ENCODE measurements at regions not wholly inside any gene's neighbourhood (a gene's known extent, or its start where the extent isn't known, plus 50 kb on each side); places are given as distances from the start of the nearest gene placed in this dataset.

GRCh38 chr13:85586422-85586831, 212.8 kb downstream of the SLITRK6 start:
- H3K27me3 ChIP-seq (ENCODE audit: low read depth): no peaks in the 10 kb centered on the region

GRCh38 chr13:85582890-85583289, 216.3 kb downstream of the SLITRK6 start:
- Histone ChIP-seq H3K4me3 (no peak overlapping the region), H3K4me1 (no peaks in the 10 kb centered on the region), H3K36me3 (no peaks in the 10 kb centered on the region), H3K9me3 (no peaks in the 10 kb centered on the region), H3K27ac (no peak overlapping the region), H3K27me3 (ENCODE audit: low read depth) (no peaks in the 10 kb centered on the region)
- intact Hi-C loops (cut with DNase I): no loop called here
- DNase-seq (no peak), ATAC-seq (no peak)
- no peak for TF ChIP-seq CTCF (IDR thresholded peaks at IDR 0.05)

More at GRCh38 chr13:85586422-85586831, 212.8 kb downstream of the SLITRK6 start:
- DNase-seq: no peak
- H3K4me3 ChIP-seq: no peak overlapping the region
- ATAC-seq: no peak
- H3K27ac ChIP-seq: no peak overlapping the region
- TF ChIP-seq CTCF (IDR thresholded peaks at IDR 0.05): no peak
- H3K4me1 ChIP-seq: no peaks in the 10 kb centered on the region
- no peaks in the 10 kb centered on the region for H3K36me3 ChIP-seq
- H3K9me3 ChIP-seq: no peaks in the 10 kb centered on the region
- intact Hi-C loops (cut with DNase I): no loop called here

DNA sequence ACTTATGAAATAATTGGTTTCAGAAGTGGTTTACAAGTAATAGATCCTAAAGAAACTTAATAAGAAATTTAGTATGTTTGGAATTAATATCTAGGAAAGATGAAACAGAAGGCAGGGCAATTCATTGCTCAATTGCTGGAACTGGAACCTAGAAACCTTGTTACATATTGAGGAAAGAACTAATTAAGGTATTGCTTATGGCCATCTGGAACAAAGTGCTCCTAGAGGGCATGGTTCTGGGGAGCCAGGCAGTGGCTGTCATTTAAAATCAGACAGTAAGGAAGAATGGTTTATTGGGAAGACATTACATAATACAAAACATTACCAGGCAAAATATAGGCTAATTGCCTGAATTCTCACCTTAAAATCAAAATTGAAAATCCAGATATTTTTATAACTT, 224.1 kb downstream of the SLITRK6 start:
- Histone ChIP-seq H3K9me3 (no peaks in the 10 kb centered on the region), H3K4me1 (no peaks in the 10 kb centered on the region), H3K36me3 (no peaks in the 10 kb centered on the region), H3K27me3 (ENCODE audit: low read depth) (no peaks in the 10 kb centered on the region), H3K4me3 (no peak overlapping the region), H3K27ac (no peak overlapping the region)
- intact Hi-C loops (cut with DNase I): no loop called here
- ATAC-seq: no peak
- TF ChIP-seq CTCF (IDR thresholded peaks at IDR 0.05): no peak
- DNase-seq: no peak

DNA sequence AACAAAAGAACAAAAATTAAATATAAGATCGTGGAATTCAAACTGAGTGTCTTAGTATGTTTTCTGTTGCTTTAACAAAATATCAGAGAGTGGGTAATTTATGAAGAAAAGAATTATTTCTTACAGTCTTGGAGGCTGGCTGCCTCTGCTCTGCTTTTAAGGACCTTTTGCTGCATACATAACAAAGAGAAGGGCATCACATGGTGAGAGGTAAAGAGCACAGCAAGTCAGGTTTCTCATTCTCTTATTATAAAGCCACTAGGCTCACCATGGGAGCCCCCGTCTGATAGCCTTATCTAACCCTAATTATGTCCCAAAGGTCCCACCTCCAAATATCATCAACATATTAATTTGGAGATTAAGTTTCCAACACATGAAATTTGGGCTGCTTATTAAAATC, 231.3 kb downstream of the SLITRK6 start:
- Histone ChIP-seq H3K27ac (no peak overlapping the region), H3K4me1 (no peaks in the 10 kb centered on the region), H3K27me3 (ENCODE audit: low read depth) (no peaks in the 10 kb centered on the region), H3K36me3 (no peaks in the 10 kb centered on the region), H3K4me3 (no peak overlapping the region), H3K9me3 (no peaks in the 10 kb centered on the region)
- ATAC-seq: no peak
- intact Hi-C loops (cut with DNase I): no loop called here
- TF ChIP-seq CTCF (IDR thresholded peaks at IDR 0.05): no peak
- no peak for DNase-seq

- no peaks in the 10 kb centered on the region for H3K4me1 ChIP-seq
- no peaks in the 10 kb centered on the region for H3K9me3 ChIP-seq
- intact Hi-C loops (cut with DNase I): no loop called here
- H3K4me3 ChIP-seq: no peak overlapping the region
- ATAC-seq (no peak), DNase-seq (no peak)
- no peak for TF ChIP-seq CTCF (IDR thresholded peaks at IDR 0.05)
- no peaks in the 10 kb centered on the region for H3K36me3 ChIP-seq
- no peak overlapping the region for H3K27ac ChIP-seq
- H3K27me3 ChIP-seq (ENCODE audit: low read depth): no peaks in the 10 kb centered on the region
Measured at GRCh38 chr13:85565652-85566051, 233.6 kb downstream of the SLITRK6 start.

- no peak overlapping the region for H3K27ac ChIP-seq
- no peaks in the 10 kb centered on the region for H3K36me3 ChIP-seq
- TF ChIP-seq CTCF (IDR thresholded peaks at IDR 0.05): no peak
- no peak for DNase-seq
- H3K9me3 ChIP-seq: no peaks in the 10 kb centered on the region
- intact Hi-C loops (cut with DNase I): no loop called here
- no peak overlapping the region for H3K4me3 ChIP-seq
- no peaks in the 10 kb centered on the region for H3K27me3 ChIP-seq (ENCODE audit: low read depth)
- no peaks in the 10 kb centered on the region for H3K4me1 ChIP-seq
- ATAC-seq: no peak
Measured at GRCh38 chr13:85564598-85564997, 234.6 kb downstream of the SLITRK6 start.
